ENCODE measurements at regions not wholly inside any gene's neighbourhood (a gene's known extent, or its start where the extent isn't known, plus 50 kb on each side); places are given as distances from the start of the nearest gene placed in this dataset.

- TF ChIP-seq, protein P1, sequence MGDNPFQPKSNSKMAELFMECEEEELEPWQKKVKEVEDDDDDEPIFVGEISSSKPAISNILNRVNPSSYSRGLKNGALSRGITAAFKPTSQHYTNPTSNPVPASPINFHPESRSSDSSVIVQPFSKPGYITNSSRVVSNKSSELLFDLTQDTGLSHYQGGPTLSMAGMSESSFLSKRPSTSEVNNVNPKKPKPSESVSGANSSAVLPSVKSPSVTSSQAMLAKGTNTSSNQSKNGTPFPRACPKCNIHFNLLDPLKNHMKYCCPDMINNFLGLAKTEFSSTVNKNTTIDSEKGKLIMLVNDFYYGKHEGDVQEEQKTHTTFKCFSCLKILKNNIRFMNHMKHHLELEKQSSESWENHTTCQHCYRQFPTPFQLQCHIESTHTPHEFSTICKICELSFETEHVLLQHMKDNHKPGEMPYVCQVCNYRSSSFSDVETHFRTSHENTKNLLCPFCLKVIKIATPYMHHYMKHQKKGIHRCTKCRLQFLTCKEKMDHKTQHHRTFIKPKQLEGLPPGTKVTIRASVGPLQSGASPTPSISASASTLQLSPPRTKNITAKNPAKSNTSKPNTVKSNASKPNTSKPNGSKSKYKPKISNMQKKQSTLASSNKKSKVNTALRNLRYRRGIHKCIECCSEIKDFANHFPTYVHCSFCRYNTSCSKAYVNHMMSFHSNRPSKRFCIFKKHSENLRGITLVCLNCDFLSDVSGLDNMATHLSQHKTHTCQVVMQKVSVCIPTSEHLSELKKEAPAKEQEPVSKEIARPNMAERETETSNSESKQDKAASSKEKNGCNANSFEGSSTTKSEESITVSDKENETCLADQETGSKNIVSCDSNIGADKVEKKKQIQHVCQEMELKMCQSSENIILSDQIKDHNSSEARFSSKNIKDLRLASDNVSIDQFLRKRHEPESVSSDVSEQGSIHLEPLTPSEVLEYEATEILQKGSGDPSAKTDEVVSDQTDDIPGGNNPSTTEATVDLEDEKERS (CRISPR knock-in tag; IDR thresholded peaks at IDR 0.05), result no peak
- TF ChIP-seq ZNF562 (CRISPR knock-in tag; IDR thresholded peaks at IDR 0.05; ENCODE audit: borderline replicate concordance) (no peak), EHMT2 (IDR thresholded peaks at IDR 0.05; ENCODE audit: borderline replicate concordance, low read depth, low read length) (no peak), SMC3 (IDR thresholded peaks at IDR 0.05; ENCODE audit: low read length) (peak; percentile 16; the same call in 1 of the 2 replicates), SRSF9 (IDR thresholded peaks at IDR 0.05; ENCODE audit: borderline replicate concordance, insufficient read depth, low read depth, low read length, poor library complexity, severe bottlenecking) (no peak), PPARG (CRISPR knock-in tag; conservative IDR thresholded peaks at IDR 0.05) (peak; percentile 87), FOSL2 (CRISPR knock-in tag; IDR thresholded peaks at IDR 0.05) (peak; percentile 88), GABPB1 (CRISPR knock-in tag; IDR thresholded peaks at IDR 0.05) (peak; percentile 23; the same call in 1 of the 2 replicates), ZNF205 (CRISPR knock-in tag; IDR thresholded peaks at IDR 0.05) (0 out of 2 replicates have a peak, but pooled peaks have one; percentile 23), ZNF567 (CRISPR knock-in tag; IDR thresholded peaks at IDR 0.05; ENCODE audit: borderline replicate concordance) (no peak), ZFAT (CRISPR knock-in tag; conservative IDR thresholded peaks at IDR 0.05) (no peak), NFIB (CRISPR knock-in tag; IDR thresholded peaks at IDR 0.05; ENCODE audit: borderline replicate concordance) (no peak), CERS6 (CRISPR knock-in tag; IDR thresholded peaks at IDR 0.05) (no peak), ZNF530 (CRISPR knock-in tag; IDR thresholded peaks at IDR 0.05; ENCODE audit: low read depth) (no peak), ZNF773 (CRISPR knock-in tag; IDR thresholded peaks at IDR 0.05; ENCODE audit: borderline replicate concordance) (no peak), FOXO1 (CRISPR knock-in tag; IDR thresholded peaks at IDR 0.05) (peak; percentile 90), SAFB2 (CRISPR knock-in tag; IDR thresholded peaks at IDR 0.05; ENCODE audit: borderline replicate concordance, low read depth) (no peak; the same call in 1 of the 2 replicates), SP5 (CRISPR knock-in tag; IDR thresholded peaks at IDR 0.05; ENCODE audit: borderline replicate concordance, low read depth) (0 out of 2 replicates have a peak, but pooled peaks have one; percentile 34), ATAD3A (CRISPR knock-in tag; IDR thresholded peaks at IDR 0.05) (no peak), MIER3 (CRISPR knock-in tag; IDR thresholded peaks at IDR 0.05; ENCODE audit: borderline replicate concordance) (peak; percentile 70; the same call in 1 of the 2 replicates)
- TF ChIP-seq, protein P2, sequence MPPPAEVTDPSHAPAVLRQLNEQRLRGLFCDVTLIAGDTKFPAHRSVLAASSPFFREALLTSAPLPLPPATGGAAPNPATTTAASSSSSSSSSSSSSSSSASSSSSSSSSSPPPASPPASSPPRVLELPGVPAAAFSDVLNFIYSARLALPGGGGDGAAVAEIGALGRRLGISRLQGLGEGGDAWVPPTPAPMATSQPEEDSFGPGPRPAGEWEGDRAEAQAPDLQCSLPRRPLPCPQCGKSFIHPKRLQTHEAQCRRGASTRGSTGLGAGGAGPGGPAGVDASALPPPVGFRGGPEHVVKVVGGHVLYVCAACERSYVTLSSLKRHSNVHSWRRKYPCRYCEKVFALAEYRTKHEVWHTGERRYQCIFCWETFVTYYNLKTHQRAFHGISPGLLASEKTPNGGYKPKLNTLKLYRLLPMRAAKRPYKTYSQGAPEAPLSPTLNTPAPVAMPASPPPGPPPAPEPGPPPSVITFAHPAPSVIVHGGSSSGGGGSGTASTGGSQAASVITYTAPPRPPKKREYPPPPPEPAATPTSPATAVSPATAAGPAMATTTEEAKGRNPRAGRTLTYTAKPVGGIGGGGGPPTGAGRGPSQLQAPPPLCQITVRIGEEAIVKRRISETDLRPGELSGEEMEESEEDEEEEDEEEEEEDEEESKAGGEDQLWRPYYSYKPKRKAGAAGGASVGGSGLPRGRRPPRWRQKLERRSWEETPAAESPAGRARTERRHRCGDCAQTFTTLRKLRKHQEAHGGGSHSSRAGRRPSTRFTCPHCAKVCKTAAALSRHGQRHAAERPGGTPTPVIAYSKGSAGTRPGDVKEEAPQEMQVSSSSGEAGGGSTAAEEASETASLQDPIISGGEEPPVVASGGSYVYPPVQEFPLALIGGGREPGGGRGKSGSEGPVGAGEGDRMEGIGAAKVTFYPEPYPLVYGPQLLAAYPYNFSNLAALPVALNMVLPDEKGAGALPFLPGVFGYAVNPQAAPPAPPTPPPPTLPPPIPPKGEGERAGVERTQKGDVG (CRISPR knock-in tag; IDR thresholded peaks at IDR 0.05; ENCODE audit: borderline replicate concordance), result no peak
- TF ChIP-seq, protein P3, sequence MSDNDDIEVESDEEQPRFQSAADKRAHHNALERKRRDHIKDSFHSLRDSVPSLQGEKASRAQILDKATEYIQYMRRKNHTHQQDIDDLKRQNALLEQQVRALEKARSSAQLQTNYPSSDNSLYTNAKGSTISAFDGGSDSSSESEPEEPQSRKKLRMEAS (IDR thresholded peaks at IDR 0.05), result peak; percentile 34; the same call in 1 of the 2 replicates
- TF ChIP-seq, protein P4, sequence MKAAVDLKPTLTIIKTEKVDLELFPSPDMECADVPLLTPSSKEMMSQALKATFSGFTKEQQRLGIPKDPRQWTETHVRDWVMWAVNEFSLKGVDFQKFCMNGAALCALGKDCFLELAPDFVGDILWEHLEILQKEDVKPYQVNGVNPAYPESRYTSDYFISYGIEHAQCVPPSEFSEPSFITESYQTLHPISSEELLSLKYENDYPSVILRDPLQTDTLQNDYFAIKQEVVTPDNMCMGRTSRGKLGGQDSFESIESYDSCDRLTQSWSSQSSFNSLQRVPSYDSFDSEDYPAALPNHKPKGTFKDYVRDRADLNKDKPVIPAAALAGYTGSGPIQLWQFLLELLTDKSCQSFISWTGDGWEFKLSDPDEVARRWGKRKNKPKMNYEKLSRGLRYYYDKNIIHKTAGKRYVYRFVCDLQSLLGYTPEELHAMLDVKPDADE (CRISPR knock-in tag; IDR thresholded peaks at IDR 0.05), result no peak
Observed at GRCh38 chr3:124635169-124635539, 95.1 kb upstream of the UMPS start (continued).

Measured in HepG2 (cell line).